GM23338 (cell line): ENCODE measurements at regions not wholly inside any gene's neighbourhood (a gene's known extent, or its start where the extent isn't known, plus 50 kb on each side); places are given as distances from the start of the nearest gene placed in this dataset.

ENCODE experiments used
- ATAC-seq: fragments of 200-7000 bp; cut with Tn5 transposase; 3 replicates; pipeline ENCODE4 v1.9.1; 2020
- DNase-seq: peaks from one replicate; pipeline ENCODE4 v3.0.0-alpha.2; 2015; ENCODE audit warnings: low spot score
- H2AFZ ChIP-seq: fragments of 200-600 bp; sonication (generic); 2 replicates; pipeline ENCODE4 v1.8.0; 2016; ENCODE audit warnings: antibody characterized with exemption, mild to moderate bottlenecking, moderate library complexity
- H3F3A ChIP-seq: fragments of 200-600 bp; sonication (generic); replicated peaks from 2 replicates; pipeline ENCODE4 v1.8.0; 2017; ENCODE audit warnings: antibody characterized with exemption, mixed run types, low read depth
- H3K27ac ChIP-seq: fragments of 200-600 bp; sonication (generic); 2 replicates; pipeline ENCODE4 v1.6.1; 2016; ENCODE audit warnings: low read depth
- H3K27me3 ChIP-seq: fragments of 200-600 bp; sonication (generic); 2 replicates; pipeline ENCODE4 v1.8.0; 2016; ENCODE audit warnings: mild to moderate bottlenecking, mixed run types, moderate library complexity; ENCODE audit not compliant: insufficient read depth
- H3K36me3 ChIP-seq: fragments of 200-600 bp; sonication (generic); 2 replicates; pipeline ENCODE4 v1.8.0; 2016; ENCODE audit warnings: mild to moderate bottlenecking; ENCODE audit not compliant: insufficient read depth
- H3K4me1 ChIP-seq: fragments of 200-600 bp; sonication (generic); 2 replicates; pipeline ENCODE4 v1.8.0; 2016; ENCODE audit warnings: mild to moderate bottlenecking, moderate library complexity; ENCODE audit not compliant: insufficient read depth
- H3K4me2 ChIP-seq: fragments of 200-600 bp; sonication (generic); 2 replicates; pipeline ENCODE4 v1.7.1; 2017; ENCODE audit warnings: mixed run types
- H3K4me3 ChIP-seq: fragments of 200-600 bp; sonication (generic); 2 replicates; pipeline ENCODE4 v1.6.1; 2016; ENCODE audit warnings: mixed run types
- H3K79me2 ChIP-seq: fragments of 200-600 bp; sonication (generic); replicated peaks from 2 replicates; pipeline ENCODE4 v1.8.0; 2017; ENCODE audit warnings: mild to moderate bottlenecking; ENCODE audit not compliant: insufficient read depth
- H3K9me2 ChIP-seq: fragments of 200-600 bp; sonication (generic); 2 replicates; pipeline ENCODE4 v1.8.0; 2017; ENCODE audit not compliant: insufficient read depth
- H4K20me1 ChIP-seq: fragments of 200-600 bp; sonication (generic); replicated peaks from 2 replicates; pipeline ENCODE4 v1.8.0; 2017; ENCODE audit warnings: mild to moderate bottlenecking; ENCODE audit not compliant: insufficient read depth
- H3K27ac Mint-ChIP-seq: 2 replicates; pipeline ENCODE4 v1.8.0; 2020; ENCODE audit warnings: inconsistent platforms, mild to moderate bottlenecking, moderate library complexity, mixed read lengths
- H3K27me3 Mint-ChIP-seq: 3 replicates; pipeline ENCODE4 v1.8.0; 2022; ENCODE audit warnings: low read depth, mild to moderate bottlenecking, moderate library complexity, mixed read lengths, inconsistent platforms; ENCODE audit not compliant: insufficient read depth, poor library complexity
- H3K36me3 Mint-ChIP-seq: 3 replicates; pipeline ENCODE4 v1.8.0; 2021; ENCODE audit warnings: low read depth, mild to moderate bottlenecking, inconsistent platforms, moderate library complexity, mixed read lengths
- H3K4me1 Mint-ChIP-seq: 3 replicates; pipeline ENCODE4 v1.8.0; 2020; ENCODE audit warnings: mild to moderate bottlenecking, inconsistent platforms, mixed read lengths
- H3K4me3 Mint-ChIP-seq: 3 replicates; pipeline ENCODE4 v1.8.0; 2021; ENCODE audit warnings: moderate library complexity, mild to moderate bottlenecking, inconsistent platforms, mixed read lengths
- H3K9me3 Mint-ChIP-seq: 3 replicates; pipeline ENCODE4 v1.8.0; 2020; ENCODE audit warnings: moderate library complexity, mild to moderate bottlenecking, inconsistent platforms, mixed read lengths
- CREB1 ChIP-seq: fragments of 250-450 bp; sonication (Bioruptor Pico); IDR thresholded peaks from 2 replicates; pipeline ENCODE4 v1.5.0; 2020; ENCODE audit warnings: low read depth, mild to moderate bottlenecking, moderate library complexity
- EZH2 ChIP-seq: fragments of 200-600 bp; sonication (generic); IDR thresholded peaks from one replicate; pipeline ENCODE4 v1.8.0; 2017; ENCODE audit warnings: antibody characterized with exemption, mild to moderate bottlenecking, low read depth; ENCODE audit not compliant: unreplicated experiment
- EZH2phosphoT487 ChIP-seq: fragments of 200-600 bp; sonication (generic); IDR thresholded peaks from one replicate; pipeline ENCODE4 v1.8.1; 2018; ENCODE audit warnings: antibody characterized with exemption; ENCODE audit not compliant: unreplicated experiment
- JUNB ChIP-seq: IDR thresholded peaks from one replicate; pipeline ENCODE4 v1.6.1; 2016; ENCODE audit warnings: antibody characterized with exemption; ENCODE audit not compliant: unreplicated experiment
- NANOG ChIP-seq: IDR thresholded peaks from 2 replicates; pipeline ENCODE4 v1.6.1; 2016; ENCODE audit warnings: antibody characterized with exemption, borderline replicate concordance
- POLR2AphosphoS5 ChIP-seq: IDR thresholded peaks from 2 replicates; pipeline ENCODE4 v1.6.1; 2016; ENCODE audit warnings: antibody characterized with exemption, low read depth
- ZNF114 ChIP-seq: fragments of 250-450 bp; sonication (Bioruptor Pico); IDR thresholded peaks from 2 replicates; pipeline ENCODE4 v1.5.0; 2020; ENCODE audit warnings: mild to moderate bottlenecking, moderate library complexity
- ZNF331 ChIP-seq: fragments of 250-450 bp; sonication (Bioruptor Pico); IDR thresholded peaks from 2 replicates; pipeline ENCODE4 v1.5.0; 2020; ENCODE audit warnings: low read depth, mild to moderate bottlenecking, moderate library complexity
- TF ChIP-seq, protein P1 (sequence below): fragments of 250-450 bp; sonication (Bioruptor Pico); IDR thresholded peaks from 2 replicates; pipeline ENCODE4 v1.5.0; 2020; ENCODE audit warnings: mild to moderate bottlenecking, moderate library complexity
- TF ChIP-seq, protein P2 (sequence below), 2 experiments: fragments of 200-600 bp in 1 of 2; sonication (generic) in 1 of 2; conservative IDR thresholded peaks; 2 replicates each; pipeline versions ENCODE4 v1.5.1 to v1.6.1; 2016 to 2017; ENCODE audit warnings: antibody characterized with exemption in 2 of 2, low read depth in 2 of 2, mild to moderate bottlenecking in 2 of 2, moderate library complexity in 1 of 2

DNA sequence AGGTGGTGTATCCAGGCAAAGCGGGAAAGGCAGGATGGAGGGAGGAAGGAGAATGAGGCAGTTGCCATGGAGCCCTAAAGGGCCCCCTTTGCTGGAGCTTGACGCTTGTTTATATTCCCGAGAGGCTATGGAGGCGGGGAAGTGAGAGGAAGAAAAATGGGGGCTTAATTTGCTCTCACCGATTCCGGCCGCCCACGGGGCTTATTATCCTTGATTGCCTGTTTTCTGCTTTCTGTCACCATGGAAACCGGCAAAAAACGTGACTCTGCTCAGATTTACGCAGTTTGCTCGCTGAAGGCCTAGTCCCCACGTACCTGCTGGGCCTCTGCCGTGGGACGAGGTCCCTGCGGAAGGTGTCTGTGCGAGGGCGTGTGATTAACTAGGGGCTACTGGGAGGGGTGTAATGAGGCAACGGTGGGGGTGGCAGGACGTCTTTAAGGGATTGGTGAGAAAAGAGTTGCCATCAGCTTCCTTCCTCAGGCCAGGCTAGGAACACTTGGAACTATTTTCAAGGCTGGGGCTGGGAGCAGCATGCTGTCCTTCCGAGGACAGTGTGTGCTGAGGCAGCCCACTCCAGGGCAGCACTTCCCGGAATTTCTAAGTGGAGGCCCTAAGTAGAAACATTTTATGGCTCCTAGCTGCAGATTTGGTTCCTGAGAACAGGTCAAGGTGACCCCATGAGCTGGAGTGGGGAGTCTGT lies 110.8 kb upstream of the NDN start:
- Histone ChIP-seq H3K36me3 (no peaks in the 10 kb centered on the region; the same call in 1 of the 2 replicates), H3F3A (no peaks in the 10 kb centered on the region), H3K9me2 (no peaks in the 10 kb centered on the region; the same call in 1 of the 2 replicates), H3K27me3 (no peaks in the 10 kb centered on the region), H3K27ac (no peak overlapping the region), H3K4me1 (no peaks in the 10 kb centered on the region), H2AFZ (0 out of 2 replicates have a peak overlapping the region, but pooled peaks have one; percentile 23), H3K4me3 (no peak overlapping the region), H3K4me2 (no peak overlapping the region), H3K79me2 (no peaks in the 10 kb centered on the region), H4K20me1 (no peaks in the 10 kb centered on the region)
- H3K36me3 Mint-ChIP-seq = 0 out of 3 replicates have a peak, but pooled peaks cover 12% of the 10 kb centered on the region
- TF ChIP-seq, protein P1, sequence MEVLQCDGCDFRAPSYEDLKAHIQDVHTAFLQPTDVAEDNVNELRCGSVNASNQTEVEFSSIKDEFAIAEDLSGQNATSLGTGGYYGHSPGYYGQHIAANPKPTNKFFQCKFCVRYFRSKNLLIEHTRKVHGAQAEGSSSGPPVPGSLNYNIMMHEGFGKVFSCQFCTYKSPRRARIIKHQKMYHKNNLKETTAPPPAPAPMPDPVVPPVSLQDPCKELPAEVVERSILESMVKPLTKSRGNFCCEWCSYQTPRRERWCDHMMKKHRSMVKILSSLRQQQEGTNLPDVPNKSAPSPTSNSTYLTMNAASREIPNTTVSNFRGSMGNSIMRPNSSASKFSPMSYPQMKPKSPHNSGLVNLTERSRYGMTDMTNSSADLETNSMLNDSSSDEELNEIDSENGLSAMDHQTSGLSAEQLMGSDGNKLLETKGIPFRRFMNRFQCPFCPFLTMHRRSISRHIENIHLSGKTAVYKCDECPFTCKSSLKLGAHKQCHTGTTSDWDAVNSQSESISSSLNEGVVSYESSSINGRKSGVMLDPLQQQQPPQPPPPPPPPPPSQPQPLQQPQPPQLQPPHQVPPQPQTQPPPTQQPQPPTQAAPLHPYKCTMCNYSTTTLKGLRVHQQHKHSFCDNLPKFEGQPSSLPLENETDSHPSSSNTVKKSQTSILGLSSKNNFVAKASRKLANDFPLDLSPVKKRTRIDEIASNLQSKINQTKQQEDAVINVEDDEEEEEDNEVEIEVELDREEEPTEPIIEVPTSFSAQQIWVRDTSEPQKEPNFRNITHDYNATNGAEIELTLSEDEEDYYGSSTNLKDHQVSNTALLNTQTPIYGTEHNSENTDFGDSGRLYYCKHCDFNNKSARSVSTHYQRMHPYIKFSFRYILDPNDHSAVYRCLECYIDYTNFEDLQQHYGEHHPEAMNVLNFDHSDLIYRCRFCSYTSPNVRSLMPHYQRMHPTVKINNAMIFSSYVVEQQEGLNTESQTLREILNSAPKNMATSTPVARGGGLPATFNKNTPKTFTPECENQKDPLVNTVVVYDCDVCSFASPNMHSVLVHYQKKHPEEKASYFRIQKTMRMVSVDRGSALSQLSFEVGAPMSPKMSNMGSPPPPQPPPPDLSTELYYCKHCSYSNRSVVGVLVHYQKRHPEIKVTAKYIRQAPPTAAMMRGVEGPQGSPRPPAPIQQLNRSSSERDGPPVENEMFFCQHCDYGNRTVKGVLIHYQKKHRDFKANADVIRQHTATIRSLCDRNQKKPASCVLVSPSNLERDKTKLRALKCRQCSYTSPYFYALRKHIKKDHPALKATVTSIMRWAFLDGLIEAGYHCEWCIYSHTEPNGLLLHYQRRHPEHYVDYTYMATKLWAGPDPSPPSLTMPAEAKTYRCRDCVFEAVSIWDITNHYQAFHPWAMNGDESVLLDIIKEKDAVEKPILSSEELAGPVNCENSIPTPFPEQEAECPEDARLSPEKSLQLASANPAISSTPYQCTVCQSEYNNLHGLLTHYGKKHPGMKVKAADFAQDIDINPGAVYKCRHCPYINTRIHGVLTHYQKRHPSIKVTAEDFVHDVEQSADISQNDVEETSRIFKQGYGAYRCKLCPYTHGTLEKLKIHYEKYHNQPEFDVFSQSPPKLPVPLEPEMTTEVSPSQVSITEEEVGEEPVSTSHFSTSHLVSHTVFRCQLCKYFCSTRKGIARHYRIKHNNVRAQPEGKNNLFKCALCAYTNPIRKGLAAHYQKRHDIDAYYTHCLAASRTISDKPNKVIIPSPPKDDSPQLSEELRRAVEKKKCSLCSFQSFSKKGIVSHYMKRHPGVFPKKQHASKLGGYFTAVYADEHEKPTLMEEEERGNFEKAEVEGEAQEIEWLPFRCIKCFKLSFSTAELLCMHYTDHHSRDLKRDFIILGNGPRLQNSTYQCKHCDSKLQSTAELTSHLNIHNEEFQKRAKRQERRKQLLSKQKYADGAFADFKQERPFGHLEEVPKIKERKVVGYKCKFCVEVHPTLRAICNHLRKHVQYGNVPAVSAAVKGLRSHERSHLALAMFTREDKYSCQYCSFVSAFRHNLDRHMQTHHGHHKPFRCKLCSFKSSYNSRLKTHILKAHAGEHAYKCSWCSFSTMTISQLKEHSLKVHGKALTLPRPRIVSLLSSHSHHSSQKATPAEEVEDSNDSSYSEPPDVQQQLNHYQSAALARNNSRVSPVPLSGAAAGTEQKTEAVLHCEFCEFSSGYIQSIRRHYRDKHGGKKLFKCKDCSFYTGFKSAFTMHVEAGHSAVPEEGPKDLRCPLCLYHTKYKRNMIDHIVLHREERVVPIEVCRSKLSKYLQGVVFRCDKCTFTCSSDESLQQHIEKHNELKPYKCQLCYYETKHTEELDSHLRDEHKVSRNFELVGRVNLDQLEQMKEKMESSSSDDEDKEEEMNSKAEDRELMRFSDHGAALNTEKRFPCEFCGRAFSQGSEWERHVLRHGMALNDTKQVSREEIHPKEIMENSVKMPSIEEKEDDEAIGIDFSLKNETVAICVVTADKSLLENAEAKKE (CRISPR knock-in tag) = no peak
- TF ChIP-seq, protein P2, sequence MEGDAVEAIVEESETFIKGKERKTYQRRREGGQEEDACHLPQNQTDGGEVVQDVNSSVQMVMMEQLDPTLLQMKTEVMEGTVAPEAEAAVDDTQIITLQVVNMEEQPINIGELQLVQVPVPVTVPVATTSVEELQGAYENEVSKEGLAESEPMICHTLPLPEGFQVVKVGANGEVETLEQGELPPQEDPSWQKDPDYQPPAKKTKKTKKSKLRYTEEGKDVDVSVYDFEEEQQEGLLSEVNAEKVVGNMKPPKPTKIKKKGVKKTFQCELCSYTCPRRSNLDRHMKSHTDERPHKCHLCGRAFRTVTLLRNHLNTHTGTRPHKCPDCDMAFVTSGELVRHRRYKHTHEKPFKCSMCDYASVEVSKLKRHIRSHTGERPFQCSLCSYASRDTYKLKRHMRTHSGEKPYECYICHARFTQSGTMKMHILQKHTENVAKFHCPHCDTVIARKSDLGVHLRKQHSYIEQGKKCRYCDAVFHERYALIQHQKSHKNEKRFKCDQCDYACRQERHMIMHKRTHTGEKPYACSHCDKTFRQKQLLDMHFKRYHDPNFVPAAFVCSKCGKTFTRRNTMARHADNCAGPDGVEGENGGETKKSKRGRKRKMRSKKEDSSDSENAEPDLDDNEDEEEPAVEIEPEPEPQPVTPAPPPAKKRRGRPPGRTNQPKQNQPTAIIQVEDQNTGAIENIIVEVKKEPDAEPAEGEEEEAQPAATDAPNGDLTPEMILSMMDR (conservative IDR thresholded peaks at IDR 0.05; ENCODE audit: low read depth in 2 of 2) = no peak
- TF ChIP-seq CREB1 (CRISPR knock-in tag) (no peak), EZH2 (no peak), NANOG (no peak), EZH2phosphoT487 (no peak), POLR2AphosphoS5 (no peak), JUNB (no peak), ZNF114 (CRISPR knock-in tag) (no peak), ZNF331 (CRISPR knock-in tag) (no peak)
- H3K27me3 Mint-ChIP-seq = peaks cover 7% of the 10 kb centered on the region
- H3K27ac Mint-ChIP-seq = no peak overlapping the region
- ATAC-seq (no peak), DNase-seq (peak; percentile 2)
- H3K4me3 Mint-ChIP-seq = no peak overlapping the region
- peaks cover 84% of the 10 kb centered on the region for H3K9me3 Mint-ChIP-seq
- H3K4me1 Mint-ChIP-seq = no peaks in the 10 kb centered on the region
